Activated gamma-delta T cell treated with Interleukin-2 at 50 U/mL for 16 hours (primary cell): ENCODE measurements at regions not wholly inside any gene's neighbourhood (a gene's known extent, or its start where the extent isn't known, plus 50 kb on each side); places are given as distances from the start of the nearest gene placed in this dataset.
"Not testable (repeated sequence)": the region's sequence is repeated elsewhere in the genome, so short reads cannot be mapped to it uniquely, and the experiment has no call there.

Experiments used
- DNase-seq: peaks from one replicate; pipeline ENCODE4 v3.0.0-alpha.2; 2020

DNA sequence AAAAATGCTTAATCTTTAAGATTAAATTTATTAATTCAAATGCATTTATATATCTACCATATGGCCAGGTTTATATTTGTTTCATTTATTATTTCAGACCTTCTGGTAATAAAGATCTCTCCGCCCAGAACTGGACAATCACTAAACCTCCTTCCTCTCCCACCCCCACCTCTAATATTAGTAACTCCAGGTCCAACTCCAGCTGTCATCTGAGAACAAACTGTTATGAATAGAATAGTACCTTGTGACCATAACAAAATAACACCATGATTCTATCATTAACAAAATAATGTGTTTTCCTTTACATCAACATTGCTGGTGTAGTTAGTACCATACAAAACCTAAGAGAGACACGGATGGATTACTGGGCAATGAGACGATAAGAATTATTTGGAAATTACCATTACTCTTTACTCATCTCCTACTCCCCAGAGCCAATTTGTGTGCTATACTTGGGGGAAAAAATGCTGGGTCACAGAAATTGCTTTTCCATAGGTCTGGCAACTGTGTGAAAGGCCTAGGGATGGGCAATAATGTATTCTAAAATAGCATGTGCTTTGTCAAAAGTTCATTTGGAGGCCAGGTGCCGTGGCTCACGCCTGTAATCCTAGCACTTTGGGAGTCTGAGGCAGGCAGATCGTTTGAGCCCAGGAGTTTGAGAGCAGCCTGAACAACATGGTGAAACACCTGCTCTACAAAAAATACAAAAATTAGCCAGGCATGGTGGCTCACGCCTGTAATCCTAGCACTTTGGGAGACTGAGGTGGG, 186.1 kb downstream of the ENC1 start:
- no peak for DNase-seq

DNA sequence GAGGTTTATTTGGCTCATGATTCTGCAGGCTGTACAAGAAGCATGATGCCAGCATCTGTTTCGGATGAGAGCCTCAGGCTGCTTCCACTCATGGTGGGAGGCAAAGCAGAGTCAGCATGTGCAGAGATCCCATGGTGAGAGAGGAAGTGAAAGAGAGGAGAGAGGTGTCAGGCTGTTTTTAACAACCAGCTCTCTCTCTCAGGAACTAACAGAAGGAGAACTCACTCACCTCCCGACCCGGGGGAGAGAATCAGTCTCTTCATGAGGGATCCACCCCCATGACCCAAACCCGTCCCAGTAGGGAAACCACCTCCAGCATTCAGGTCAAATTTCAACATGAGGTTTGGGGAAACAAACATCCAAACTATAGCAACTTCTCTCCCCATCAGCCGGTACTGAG, 187.7 kb downstream of the ENC1 start:
- DNase-seq = no peak

DNA sequence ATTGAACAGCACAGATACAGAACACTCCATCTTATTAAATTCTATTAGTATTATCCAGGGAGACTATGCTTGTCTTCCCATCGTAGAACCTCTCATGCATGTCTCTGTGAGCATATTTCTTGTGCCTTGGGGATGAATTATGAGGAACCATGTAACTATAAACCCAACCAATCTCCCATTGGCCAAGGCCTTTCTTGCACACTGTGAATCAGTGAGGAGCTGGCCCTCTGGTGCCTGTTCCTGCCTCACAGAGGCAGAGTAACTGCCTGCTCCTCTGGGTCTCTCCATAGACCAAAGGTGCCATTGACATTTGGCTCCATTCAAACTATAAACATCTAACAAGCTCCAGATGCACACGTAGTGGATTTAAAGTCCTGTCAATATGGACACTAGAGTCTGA, 190.4 kb downstream of the ENC1 start:
- DNase-seq = no peak

DNA sequence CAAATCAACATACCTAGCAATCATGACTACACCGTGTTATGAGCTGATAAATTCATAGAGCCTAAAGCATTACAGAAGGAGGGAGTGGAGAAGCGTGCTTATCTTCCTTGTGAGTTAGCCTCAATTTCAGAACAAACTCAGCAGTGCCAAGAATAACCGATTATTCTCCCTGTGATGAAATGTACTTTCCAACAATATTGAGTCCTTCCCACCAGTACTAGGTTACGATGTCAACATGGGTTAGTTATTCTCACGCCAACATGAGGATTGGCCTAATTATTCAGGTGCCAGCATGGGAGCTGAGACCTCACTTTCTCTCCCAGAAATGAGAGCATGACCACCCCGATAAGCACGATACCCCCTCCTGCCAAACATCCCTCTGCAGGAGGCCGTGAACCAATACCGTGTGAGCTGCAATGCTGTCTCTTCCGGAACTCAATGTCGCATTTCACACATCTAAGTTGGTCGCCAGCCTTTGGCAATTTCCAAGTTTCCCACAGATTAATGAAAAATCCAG, 193.7 kb downstream of the ENC1 start:
- no peak for DNase-seq

DNA sequence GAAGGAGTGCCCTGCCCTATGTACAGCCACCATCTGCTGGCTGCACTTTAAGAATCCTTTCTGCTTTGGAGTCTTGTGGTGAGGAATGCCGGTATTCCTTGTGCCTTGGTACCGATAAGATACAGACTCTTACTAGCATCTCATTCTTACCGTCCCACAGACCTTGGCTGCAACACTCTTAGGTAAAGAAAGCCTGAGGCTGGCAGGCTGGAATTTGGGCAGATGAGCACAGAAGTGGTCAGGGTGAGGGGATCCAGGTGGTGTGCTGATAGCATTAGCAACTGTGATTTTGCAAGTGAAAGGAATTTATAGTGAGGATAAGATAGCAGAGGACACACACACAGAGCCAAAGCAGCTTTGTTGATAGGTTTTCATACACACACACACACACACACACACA, 198.1 kb downstream of the ENC1 start:
- no peak for DNase-seq

DNA sequence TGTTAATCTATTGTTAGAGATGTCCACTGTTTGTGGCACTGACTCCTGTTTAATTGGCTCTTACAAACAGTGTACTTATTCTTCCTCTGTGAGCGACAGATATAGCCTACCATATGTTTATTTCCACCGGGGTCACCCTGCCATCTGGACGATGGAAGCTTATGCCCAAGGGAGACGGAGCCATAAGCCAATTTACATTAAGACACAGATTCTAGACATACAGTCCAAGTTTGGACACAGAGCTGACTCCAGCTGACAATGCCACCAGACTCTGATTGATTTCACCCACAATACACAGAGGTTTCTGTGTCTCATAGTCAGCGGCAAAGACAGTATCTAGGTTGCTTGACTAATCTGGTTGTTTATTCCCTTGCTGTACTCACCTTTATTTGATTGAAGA, 198.9 kb downstream of the ENC1 start:
- DNase-seq = no peak

DNA sequence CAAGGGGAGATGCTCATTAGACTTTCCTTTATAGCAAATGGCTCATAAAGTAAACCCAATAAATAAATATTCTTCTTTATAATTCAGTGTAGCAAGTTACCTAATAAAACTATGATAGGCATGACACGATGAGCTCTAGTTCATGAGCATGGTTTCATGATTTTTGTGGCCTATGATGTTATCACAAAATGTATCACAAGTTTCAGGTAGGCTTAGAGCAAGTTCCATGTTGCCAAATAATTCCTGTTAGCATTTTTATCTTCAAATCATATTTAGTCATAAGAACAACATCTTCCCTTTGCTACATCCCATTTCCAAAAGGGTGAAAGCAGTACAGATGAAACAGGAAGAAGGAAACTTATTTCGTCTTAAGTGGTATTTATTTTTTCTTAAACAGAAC, 200.2 kb downstream of the ENC1 start:
- no peak for DNase-seq

DNA sequence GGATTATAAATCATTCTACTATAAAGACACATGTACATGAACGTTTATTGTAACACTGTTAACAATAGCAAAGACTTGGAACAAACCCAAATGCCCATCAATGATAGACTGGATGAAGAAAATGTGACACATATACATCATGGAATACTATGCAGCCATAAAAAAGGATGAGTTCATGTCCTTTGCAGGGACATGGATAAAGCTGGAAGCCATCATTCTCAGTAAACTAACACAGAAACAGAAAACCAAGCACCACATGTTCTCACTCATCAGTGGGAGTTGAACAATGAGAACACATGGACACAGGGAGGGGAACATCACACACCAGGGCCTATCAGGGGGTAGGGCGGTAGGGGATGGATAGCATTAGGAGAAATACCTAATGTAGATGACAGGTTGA, 202.7 kb downstream of the ENC1 start:
- not testable (repeated sequence) for DNase-seq

DNA sequence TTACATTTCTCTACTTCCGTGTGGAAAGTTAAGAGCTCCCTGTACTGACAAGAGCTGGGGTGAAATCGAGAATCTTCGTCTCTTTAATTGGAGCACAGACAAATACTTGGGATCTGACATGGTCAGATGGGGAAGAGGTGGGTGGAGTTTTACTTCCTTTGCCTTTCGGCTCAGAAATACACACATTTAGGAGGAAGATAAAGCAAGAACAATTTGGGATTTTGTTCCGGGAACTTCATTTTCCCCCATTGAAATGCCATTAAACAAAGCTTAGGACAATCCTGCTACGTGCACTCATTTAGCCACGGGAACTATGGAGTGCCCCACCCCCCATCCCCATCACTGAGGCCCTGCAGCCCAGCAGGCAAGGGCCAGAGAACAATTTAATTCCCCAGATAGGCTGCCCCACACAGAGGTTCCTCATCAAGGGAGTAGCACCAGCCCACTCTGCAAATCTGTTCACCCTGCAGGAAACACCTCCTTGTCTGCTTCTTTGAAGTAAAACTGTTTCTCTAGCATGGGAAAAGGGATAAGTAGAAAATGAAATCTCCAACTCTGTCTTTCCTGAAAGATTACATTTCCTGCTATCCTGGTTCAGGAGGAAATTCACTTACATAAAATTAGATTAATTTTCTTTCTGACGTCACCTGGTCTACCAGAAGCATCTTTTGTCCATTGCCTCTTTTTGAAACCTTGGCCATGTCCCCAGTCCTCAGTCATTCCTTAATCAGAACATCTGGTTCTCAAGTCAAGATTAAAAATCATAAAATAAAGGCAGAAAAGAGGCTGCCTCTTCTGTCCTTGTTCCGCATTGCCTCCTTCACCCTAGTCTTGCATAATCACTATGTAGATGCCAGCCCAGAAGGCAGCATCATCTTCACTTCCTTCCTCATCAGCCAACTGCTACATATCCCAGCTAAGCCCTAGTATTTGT, 206.4 kb downstream of the ENC1 start:
- DNase-seq = no peak

DNA sequence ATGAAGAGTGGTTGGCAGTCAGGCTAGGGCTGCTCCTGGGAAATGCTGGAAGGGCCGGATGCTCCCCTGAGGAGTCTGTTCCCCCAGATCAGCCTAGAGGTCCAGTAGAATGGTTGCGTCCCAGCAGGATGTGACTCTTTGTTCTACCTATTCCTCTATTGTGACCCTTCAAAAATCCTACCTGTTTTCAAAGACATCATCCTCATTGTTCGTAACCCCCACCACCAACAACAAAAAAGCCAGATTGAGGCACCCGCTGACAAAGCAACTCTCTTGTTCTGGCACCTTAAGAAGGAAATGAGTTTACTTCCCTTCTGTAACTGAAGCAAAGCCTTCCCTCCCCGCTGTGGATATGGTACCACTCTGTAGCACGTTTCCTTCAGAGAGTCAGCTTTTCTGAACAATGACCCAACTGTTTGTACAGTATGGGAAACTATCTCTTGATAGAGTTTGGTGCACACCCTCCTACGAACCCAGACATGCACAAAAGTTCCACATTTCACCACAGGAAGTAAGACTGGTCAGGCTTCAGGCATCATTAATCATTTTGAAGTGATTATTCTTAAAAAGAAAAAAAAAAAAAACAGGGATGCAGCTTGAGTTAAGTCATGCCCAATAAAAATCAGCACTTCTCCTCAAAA, 207.2 kb downstream of the ENC1 start:
- DNase-seq = no peak

DNA sequence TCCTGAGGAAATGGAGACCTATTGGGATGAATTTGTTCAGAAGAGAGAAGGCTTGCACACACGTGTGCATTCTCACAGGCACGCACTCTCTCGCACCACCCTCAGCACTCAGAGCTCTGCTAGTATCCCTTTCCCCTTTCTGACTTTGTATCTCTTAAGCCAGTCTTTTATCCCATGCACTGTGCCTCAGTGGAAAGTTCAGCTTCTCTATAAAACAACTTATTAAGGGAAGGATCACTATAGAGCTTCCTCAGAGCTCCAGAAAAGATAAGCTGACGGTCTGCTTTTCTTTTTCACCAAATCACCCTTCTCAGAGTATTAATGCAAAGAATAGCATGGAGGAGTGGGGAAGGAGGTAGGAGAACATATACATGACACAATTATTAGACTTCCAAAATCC, 207.8 kb downstream of the ENC1 start:
- DNase-seq = no peak

DNA sequence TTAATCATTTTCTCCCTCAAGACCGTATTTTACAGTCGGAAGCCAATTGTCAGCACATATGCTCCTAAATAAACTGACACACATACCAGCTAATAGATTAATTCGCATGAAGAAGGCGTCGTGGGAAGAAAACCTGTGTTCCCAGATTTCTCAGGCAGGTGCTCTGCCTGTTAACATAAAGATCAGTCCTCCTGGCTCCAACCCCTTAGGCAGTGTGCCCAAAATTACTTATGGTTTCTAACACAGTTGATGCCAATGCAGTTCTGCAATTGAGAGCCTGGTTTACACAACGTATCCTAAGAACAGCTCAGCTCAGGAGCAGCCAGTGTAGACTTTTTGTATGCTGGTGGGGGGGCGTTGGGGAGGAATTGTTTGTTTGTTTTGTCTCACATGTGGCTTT, 208.3 kb downstream of the ENC1 start:
- DNase-seq = no peak

DNA sequence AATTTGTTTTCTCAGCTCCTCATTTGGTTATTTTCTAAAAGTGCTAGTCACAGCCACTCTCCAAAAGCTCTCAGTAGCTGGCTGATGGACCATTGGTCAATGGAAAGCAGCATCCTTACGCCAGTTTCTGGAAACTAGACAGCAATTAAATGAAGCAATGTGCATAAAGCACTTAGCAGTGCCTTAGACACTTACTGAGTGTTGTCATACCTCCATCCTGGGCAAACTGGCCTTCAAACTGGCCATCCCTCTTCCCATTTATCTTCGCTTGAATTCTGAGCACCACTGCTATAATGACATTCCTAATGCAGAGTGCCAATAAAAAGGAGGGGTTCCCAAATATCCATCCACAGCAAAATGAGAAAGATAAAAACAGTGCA, 209.2 kb downstream of the ENC1 start:
- DNase-seq = no peak

DNA sequence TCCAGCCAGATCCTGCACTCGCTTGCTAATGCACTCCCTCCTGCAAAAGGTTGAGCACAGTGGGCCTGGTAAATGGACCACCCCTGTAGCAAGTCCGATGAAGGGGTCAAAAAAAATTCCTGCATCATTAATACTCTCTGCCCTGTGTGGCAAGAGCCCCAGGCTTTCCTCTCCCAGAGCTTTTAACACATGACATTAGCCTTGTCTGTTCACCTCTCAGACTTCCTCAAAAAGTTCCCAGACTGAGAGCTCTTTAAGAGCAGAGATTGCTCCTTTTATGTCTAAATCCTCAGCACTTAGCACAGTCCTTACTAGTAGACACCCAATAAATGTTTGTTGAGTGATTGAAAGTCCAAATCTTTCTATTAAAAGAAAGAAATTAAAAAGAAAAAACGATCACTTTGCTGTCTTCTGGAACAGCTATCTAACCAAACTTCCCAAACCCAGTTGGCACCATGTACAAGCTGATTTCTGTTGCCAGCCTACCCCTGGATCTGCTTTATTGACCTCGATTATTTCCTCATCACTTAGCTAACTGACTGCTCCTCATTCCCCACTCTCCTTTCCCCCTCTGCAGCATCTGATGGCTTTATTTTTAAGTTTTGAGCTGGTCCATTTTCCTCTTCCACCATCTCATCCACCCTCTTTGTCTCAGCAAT, 209.8 kb downstream of the ENC1 start:
- no peak for DNase-seq

DNA sequence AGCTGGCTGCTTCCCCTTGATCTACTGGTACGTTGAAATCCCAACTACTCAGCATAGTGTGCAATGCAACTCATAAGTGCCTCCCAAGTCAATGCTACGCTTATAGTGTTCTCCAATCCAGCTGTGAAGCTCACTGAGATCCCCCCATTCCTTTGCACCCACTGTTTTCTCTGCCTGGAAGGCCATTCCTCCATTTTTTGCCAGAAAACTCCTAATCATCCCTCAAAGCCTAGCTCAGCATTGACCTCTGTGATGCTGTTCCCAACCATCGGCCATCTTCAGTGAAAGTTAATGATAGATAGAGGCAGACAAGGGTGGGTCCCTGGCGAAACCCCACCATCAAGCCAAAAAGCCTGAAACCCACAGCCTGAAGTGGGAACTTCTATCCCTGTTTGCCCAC, 211.0 kb downstream of the ENC1 start:
- DNase-seq = no peak

DNA sequence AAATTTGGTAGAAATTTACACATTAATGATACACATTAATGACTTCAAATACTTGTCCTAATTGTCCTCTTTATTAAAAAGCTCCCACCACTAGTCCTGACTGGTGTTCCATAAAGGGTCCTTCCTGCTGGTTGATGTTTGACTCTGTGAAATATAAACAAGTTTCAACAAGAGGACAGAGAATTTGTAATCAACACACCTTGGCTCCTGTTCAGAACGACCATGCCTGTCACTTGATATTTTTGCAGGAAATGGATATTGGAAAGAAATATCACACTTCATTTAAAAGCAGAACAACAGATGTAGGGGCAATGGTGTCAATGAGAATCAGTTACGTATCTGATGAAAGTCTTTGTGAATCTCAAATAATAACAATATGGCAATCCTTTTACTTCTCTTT, 211.7 kb downstream of the ENC1 start:
- no peak for DNase-seq

DNA sequence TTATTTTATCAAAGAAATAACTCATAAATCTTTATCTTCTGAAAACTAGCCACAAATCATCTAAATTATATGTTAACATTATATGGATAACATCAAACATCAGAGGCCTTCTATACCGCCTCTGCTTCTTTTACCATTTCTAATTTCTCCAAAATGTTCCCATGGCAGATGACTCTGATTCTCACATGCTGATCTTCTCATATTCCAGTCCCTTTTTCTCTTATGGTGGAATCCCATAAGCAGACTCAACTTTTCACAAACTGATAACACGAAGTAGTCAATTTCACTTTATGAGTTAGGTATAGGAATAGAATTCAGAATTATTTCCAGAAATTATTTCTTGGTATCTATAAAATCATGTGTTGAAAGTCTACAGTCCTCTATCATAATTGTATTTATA, 212.3 kb downstream of the ENC1 start:
- no peak for DNase-seq

DNA sequence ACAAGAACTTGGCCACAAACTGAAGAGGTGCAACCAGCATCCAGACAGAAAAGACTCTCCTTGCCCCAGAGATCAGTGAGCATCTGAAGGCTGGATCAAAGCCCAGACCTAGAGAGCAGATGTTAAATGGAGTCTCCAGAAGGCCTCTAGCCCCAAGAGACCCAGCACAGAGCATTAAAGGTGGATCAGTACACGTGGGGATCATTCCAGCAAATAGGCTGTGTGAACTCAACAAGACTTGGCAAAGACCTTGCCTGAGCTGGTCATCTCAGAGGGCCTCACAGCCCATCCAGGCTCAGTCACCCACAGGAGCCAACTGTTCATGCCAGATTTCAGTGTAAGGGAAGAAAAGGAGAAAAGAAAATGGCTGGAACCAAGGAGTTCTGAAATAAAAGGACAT, 214.0 kb downstream of the ENC1 start:
- no peak for DNase-seq

DNA sequence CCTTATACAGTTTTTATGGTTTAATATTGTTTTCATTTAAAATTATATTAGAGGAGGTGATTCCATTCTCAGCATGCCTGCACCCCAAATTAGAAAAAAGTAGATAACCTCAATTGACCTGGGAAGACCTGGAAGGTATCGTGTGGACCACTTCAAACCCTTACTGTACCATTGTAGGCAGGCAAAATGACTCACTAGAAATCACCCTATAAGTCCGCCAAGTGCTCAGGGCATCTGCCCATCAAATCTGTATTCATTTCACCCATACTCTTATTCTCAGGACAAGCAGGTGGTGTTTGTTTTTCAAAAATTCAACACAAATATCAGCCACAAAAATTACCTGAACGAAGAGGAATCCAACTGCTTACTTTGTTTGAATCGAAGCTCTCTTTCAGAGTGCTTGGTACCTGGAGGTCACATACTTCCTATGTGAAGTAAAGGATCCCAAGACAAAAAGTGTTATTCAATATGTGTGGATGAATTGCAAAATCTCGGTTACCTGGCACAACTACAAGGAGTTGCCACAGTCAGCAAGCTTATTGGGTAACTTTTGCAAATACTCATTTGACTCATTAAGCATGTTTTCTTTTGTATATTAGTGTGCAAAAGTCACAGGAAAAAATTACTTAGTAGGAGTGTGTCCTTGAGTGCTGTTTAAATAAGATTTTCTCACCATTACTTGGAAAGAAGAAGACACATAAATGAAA, 216.2 kb downstream of the ENC1 start:
- DNase-seq = no peak

DNA sequence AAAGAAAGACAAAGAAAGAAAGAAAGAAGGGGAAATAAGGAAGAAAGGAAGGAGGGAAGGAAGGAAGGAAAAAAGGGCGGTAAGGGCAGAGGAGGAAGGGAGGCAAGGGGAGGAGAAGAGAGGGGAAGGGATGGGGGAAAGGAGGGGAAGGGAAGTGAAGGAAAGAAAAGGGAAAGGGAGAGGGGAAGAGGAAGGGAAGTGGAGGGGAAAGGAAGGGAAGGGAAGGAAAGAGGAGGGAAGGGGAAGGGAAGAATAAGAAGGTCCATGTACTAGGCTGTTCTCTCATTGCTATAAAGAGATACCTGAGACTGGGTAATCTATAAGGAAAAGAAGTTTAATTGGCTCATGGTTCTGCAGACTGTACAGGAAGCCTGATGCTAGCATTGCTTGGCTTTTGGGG, 217.1 kb downstream of the ENC1 start:
- no peak for DNase-seq

DNA sequence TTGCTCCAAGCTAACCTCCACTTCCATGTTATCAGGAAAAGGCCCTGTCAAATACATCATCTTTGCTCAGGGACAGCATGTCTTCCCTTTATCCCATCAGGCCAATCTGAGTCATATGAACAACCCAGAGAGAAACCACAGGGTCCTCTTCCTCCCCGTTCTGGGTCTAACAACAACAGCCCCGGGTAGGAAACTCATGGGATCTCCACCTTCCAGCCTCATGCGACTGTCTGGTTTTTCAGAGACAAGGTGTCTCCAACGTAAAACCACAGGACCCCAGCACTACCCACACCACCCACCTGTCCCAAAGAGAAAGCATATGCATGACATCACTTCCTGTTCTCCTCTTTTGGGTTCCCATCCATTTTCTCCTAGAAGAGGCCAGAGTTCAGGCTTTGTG, 217.9 kb downstream of the ENC1 start:
- no peak for DNase-seq

DNA sequence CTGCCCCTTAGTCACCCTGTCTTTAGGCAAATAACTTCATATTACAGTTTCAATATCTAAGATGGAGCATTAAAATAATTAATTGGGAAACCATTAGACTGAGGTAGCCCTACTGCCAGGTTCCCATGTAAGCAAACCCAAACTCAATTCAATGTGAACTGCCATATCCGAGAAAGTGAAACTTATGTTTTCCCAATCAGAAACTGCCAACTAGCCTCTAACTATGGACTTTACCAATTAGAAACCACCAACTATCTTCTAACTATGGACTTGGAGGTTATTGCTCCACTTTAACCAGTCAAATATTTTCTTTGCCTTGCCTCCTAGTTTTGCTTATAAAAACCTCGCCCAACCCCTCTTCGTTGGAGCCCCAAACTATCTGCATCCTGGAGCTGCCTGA, 218.5 kb downstream of the ENC1 start:
- no peak for DNase-seq
